Dedifferentiated amniotic fluid mesenchymal stem cell (primary cell): ENCODE measurements at regions not wholly inside any gene's neighbourhood (a gene's known extent, or its start where the extent isn't known, plus 50 kb on each side); places are given as distances from the start of the nearest gene placed in this dataset.

ENCODE experiments used
- DNase-seq: peaks from one replicate; pipeline ENCODE4 v3.0.0-alpha.2; 2016; ENCODE audit errors: extremely low spot score

- no peak for DNase-seq
These were observed 60.6 kb upstream of the IL12A start for GRCh38 chr3:159928071-159928491.

DNA sequence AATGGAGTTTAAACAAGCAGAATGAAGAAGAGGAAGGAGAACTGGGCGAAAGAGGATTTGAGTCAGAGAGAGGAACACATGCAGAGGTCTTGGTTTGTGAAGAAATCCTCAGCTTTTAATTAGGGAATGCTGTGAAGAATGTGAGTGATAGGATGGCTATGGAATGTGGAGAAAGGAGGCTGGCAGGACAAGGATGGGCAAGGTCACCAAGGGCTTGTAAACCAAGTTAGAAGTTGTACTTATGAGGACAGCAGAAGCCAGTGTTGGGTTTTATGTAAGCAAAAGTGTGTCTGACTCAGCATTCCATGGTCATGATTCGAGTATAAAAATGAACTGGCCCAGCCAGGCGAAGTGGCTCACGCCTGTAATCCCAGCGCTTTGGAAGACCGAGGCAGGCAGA, 60.0 kb upstream of the IL12A start:
- DNase-seq, result peak; percentile 86

- no peak for DNase-seq
These were observed 59.2 kb upstream of the IL12A start for GRCh38 chr3:159929171-159930141.

DNA sequence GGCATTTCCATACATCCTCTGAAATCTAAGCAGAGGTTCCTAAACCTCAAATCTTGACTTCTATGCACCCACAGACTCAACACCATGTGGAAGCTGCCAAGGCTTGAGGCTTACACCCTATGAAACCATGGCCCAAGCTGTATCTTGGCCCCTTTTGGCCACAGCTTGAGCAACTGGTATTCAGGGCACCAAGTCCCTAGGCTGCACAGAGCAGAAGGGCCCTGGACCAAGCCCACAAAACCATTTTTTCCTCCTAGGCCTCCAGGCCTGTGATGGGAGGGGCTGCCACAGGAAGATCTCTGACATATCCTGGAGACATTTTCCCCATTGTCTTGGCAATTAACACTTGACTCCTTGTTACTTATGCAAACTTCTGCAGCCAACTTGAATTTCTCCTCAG, 54.4 kb upstream of the IL12A start:
- DNase-seq, result no peak

GRCh38 chr3:159936541-159936940, 52.1 kb upstream of the IL12A start:
- DNase-seq, result no peak

DNA sequence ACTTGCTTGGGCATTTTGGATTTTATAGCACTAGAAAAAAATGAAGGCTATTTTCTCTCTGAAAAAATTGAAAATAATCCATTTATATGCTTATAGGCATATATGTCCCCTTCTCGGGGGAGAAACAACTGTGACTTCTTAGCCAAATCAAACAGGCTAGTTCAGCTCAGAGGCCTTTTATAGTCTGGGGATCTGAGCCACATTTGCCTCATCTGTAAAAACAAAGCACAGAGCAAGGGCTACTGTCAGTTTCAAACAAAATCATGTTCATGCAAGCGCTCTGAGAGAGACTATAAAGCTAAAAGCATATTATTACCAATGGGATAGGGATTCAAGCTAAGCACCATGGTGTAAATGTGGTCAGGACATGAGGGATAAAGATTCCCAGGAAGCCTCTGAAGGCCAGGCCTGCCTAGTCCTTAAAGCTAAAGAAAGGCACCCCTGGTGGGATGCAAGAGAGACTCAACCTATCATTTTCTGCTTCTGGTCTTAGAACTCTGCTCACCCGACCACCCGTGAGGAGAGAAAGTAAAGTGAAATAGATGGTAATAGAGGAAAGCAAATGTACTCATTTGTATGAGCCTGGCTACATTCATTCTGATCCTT, 51.0 kb upstream of the IL12A start:
- DNase-seq, result no peak

DNA sequence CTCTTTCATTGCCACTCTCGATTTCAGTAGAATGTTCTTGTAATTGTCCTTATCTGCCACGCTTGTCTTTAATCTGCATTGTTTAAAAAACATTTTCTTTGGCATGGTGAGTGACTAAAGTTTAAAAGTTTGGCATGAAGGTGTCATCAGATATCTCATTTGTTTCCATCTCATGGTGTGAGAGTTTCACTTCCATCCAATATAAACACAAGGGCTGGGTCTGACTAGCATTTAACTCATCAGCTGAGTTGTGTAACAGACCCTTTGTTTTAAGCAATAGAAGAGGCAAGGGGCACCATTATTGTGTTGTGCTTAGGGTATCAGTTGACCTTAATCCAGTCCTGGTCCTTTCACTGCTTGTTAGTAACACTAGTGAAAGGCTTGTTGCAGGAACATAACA, 49.9 kb upstream of the IL12A start:
- DNase-seq, result no peak
